ENCODE measurements at regions not wholly inside any gene's neighbourhood (a gene's known extent, or its start where the extent isn't known, plus 50 kb on each side); places are given as distances from the start of the nearest gene placed in this dataset.

DNA sequence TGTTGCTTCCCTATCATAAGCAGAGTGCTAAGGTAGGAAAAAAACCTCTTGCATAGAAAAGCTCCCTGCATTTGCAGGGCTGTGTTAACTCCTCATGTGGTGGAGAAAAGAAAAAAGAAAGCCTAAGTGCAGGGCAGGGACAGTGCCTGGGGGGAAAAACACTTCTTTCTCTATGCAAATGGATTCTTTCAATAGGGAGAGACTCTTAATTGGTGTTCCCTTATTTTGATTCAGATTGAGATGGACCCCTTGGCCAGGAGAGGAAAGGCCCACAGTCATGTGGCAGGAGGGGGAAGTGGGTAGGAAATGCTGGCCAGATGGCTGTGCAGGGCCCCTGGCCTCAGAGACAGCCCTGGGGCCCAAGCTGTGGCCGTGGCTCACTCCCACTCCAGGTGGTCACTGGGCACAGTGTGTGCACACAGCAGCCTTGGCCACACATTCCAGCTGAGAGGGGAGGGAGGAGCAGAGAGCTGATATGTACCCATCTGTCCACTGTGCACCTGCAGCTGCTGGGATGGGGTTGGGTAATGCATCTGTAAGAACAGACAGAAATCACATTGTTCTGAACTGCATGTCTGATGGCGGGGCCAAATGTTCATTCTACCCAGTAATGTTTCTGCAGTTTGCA, 410.4 kb downstream of the DSC3 start:
- no peak for TF ChIP-seq CTCF (conservative IDR thresholded peaks at IDR 0.05; ENCODE audit: low read length)
- no peak for TF ChIP-seq EZH2phosphoT487 (IDR thresholded peaks at IDR 0.05; ENCODE audit: borderline replicate concordance)
